ENCODE measurements at regions not wholly inside any gene's neighbourhood (a gene's known extent, or its start where the extent isn't known, plus 50 kb on each side); places are given as distances from the start of the nearest gene placed in this dataset.

- DNase-seq (ENCODE audit: low spot score) = no peak
- intact Hi-C loops (cut with DNase I) = no loop called here
Observed at GRCh38 chr6:2508071-2508470, 242.7 kb downstream of the MYLK4 start.

- DNase-seq (ENCODE audit: low spot score) = no peak
- intact Hi-C loops (cut with DNase I) = no loop called here
Observed at GRCh38 chr6:2507521-2508037, 243.1 kb downstream of the MYLK4 start.

GRCh38 chr6:2507016-2507415 is 243.7 kb downstream of the MYLK4 start:
- no peak for DNase-seq (ENCODE audit: low spot score)
- intact Hi-C loops (cut with DNase I) = no loop called here

GRCh38 chr6:2505624-2506023 is 245.1 kb downstream of the MYLK4 start:
- intact Hi-C loops (cut with DNase I) = no loop called here
- DNase-seq (ENCODE audit: low spot score) = no peak

GRCh38 chr6:2504495-2505064 is 246.1 kb downstream of the MYLK4 start:
- no peak for DNase-seq (ENCODE audit: low spot score)
- intact Hi-C loops (cut with DNase I) = no loop called here

GRCh38 chr6:2503816-2504494 is 246.8 kb downstream of the MYLK4 start:
- intact Hi-C loops (cut with DNase I) = no loop called here
- DNase-seq (ENCODE audit: low spot score) = no peak

- intact Hi-C loops (cut with DNase I) = no loop called here
- no peak for DNase-seq (ENCODE audit: low spot score)
Observed at GRCh38 chr6:2502998-2503674, 247.6 kb downstream of the MYLK4 start.

- no peak for DNase-seq (ENCODE audit: low spot score)
- intact Hi-C loops (cut with DNase I) = no loop called here
Observed at GRCh38 chr6:2502096-2502997, 248.4 kb downstream of the MYLK4 start.

- DNase-seq (ENCODE audit: low spot score) = no peak
- intact Hi-C loops (cut with DNase I) = no loop called here
Observed at GRCh38 chr6:2497922-2498623, 252.6 kb downstream of the MYLK4 start.

- no peak for DNase-seq (ENCODE audit: low spot score)
- intact Hi-C loops (cut with DNase I) = no loop called here
Observed at GRCh38 chr6:2496291-2496690, 250.9 kb upstream of the GMDS start.

GRCh38 chr6:2492686-2493523 is 247.5 kb upstream of the GMDS start:
- no peak for DNase-seq (ENCODE audit: low spot score)
- intact Hi-C loops (cut with DNase I) = no loop called here

GRCh38 chr6:2491137-2491536 is 245.7 kb upstream of the GMDS start:
- intact Hi-C loops (cut with DNase I) = no loop called here
- DNase-seq (ENCODE audit: low spot score) = no peak

- intact Hi-C loops (cut with DNase I) = no loop called here
- no peak for DNase-seq (ENCODE audit: low spot score)
Observed at GRCh38 chr6:2488578-2488977, 243.2 kb upstream of the GMDS start.

GRCh38 chr6:2485116-2485515 is 239.7 kb upstream of the GMDS start:
- DNase-seq (ENCODE audit: low spot score) = no peak
- intact Hi-C loops (cut with DNase I) = no loop called here

GRCh38 chr6:2482773-2483172 is 237.4 kb upstream of the GMDS start:
- intact Hi-C loops (cut with DNase I) = no loop called here
- DNase-seq (ENCODE audit: low spot score) = no peak

GRCh38 chr6:2481307-2481706 is 235.9 kb upstream of the GMDS start:
- DNase-seq (ENCODE audit: low spot score) = no peak
- intact Hi-C loops (cut with DNase I) = no loop called here

- intact Hi-C loops (cut with DNase I) = no loop called here
- DNase-seq (ENCODE audit: low spot score) = peak; percentile 83
Observed at GRCh38 chr6:2480267-2480966, 235.0 kb upstream of the GMDS start.

- DNase-seq (ENCODE audit: low spot score) = no peak
- intact Hi-C loops (cut with DNase I) = no loop called here
Observed at GRCh38 chr6:2478200-2478599, 232.8 kb upstream of the GMDS start.

All from cardiac septum (tissue), 1 donor.